ENCODE measurements at regions not wholly inside any gene's neighbourhood (a gene's known extent, or its start where the extent isn't known, plus 50 kb on each side); places are given as distances from the start of the nearest gene placed in this dataset.

GRCh38 chr5:41649659-41650058 lies 139.3 kb upstream of the PLCXD3 start:
- TF ChIP-seq EP300 (IDR thresholded peaks at IDR 0.05; ENCODE audit: low read depth) (no peak), CTCF (IDR thresholded peaks at IDR 0.05) (no peak)

All from transverse colon (tissue), 3 donors.